GM12874 (cell line): ENCODE measurements at regions not wholly inside any gene's neighbourhood (a gene's known extent, or its start where the extent isn't known, plus 50 kb on each side); places are given as distances from the start of the nearest gene placed in this dataset.

Source experiments
- CTCF ChIP-seq: IDR thresholded peaks from 2 replicates; pipeline ENCODE4 v1.5.1; 2011; ENCODE audit warnings: low read depth, mild to moderate bottlenecking, control low read depth, low read length, moderate library complexity; ENCODE audit not compliant: insufficient read depth

- no peak for TF ChIP-seq CTCF
Measured at GRCh38 chr17:77423589-77424451, 283.1 kb downstream of the SEC14L1 start.

GRCh38 chr17:77424585-77425344 is 284.0 kb downstream of the SEC14L1 start:
- no peak for TF ChIP-seq CTCF

- TF ChIP-seq CTCF, result no peak
Measured at GRCh38 chr17:77425348-77425747, 284.6 kb downstream of the SEC14L1 start.

- TF ChIP-seq CTCF, result no peak
Measured at GRCh38 chr17:77425791-77426641, 285.2 kb downstream of the SEC14L1 start.

- no peak for TF ChIP-seq CTCF
Measured at GRCh38 chr17:77426676-77427386, 286.1 kb downstream of the SEC14L1 start.

- no peak for TF ChIP-seq CTCF
Measured at GRCh38 chr17:77427391-77427991, 286.7 kb downstream of the SEC14L1 start.
